ENCODE measurements at regions not wholly inside any gene's neighbourhood (a gene's known extent, or its start where the extent isn't known, plus 50 kb on each side); places are given as distances from the start of the nearest gene placed in this dataset.

GRCh38 chr2:56025469-56026193 is 102.0 kb upstream of the EFEMP1 start:
- no peaks in the 10 kb centered on the region for H3K4me1 ChIP-seq (ENCODE audit: control insufficient read depth, insufficient read depth, low read length)
- DNase-seq: no peak
- H3K4me2 ChIP-seq (ENCODE audit: low read depth, low read length): no peak overlapping the region
- no peak overlapping the region for H2BK20ac ChIP-seq (ENCODE audit: low read depth, low read length)
- BruUV-seq (replicated peaks): no TSS peak
- WGBS, 2 experiments (ENCODE audit: extremely low coverage in 2 of 2, insufficient read length in 1 of 2): no CpG with 5 or more reads among the region's 1 CpG
- CTCF ChIA-PET: no interaction called here
- no peaks in the 10 kb centered on the region for H3K79me1 ChIP-seq (ENCODE audit: low read depth in 1 of 2, low read length in 2 of 2)
- H3K56ac ChIP-seq (ENCODE audit: extremely low read depth, insufficient read depth, low read length): no peak overlapping the region
- no peak overlapping the region for H3K9ac ChIP-seq (ENCODE audit: low read depth, low read length)
- H2BK120ac ChIP-seq (ENCODE audit: low read depth, low read length): no peak overlapping the region
- no peak for ATAC-seq (ENCODE audit: low read depth)
- H3K4ac ChIP-seq (ENCODE audit: low read depth, low read length): no peak overlapping the region
- H3K9me1 ChIP-seq (ENCODE audit: insufficient read depth, low read length): no peaks in the 10 kb centered on the region
- H3K23ac ChIP-seq (ENCODE audit: low read depth, low read length): no peak overlapping the region
- no peaks in the 10 kb centered on the region for H3K36me3 ChIP-seq (ENCODE audit: control insufficient read depth, insufficient read depth, low read length)
- H3K9me3 ChIP-seq (ENCODE audit: control insufficient read depth, insufficient read depth, low read length): no peaks in the 10 kb centered on the region
- no peak overlapping the region for H3K14ac ChIP-seq (replicated peaks; ENCODE audit: low read depth, low read length)
- no peak overlapping the region for H4K8ac ChIP-seq (ENCODE audit: low read depth in 2 of 2, low read length in 2 of 2)
- H2AK9ac ChIP-seq (replicated peaks; ENCODE audit: low read depth, low read length, poor library complexity): no peak overlapping the region
- H2AK5ac ChIP-seq (ENCODE audit: low read depth, low read length): no peak overlapping the region
- H2BK5ac ChIP-seq (ENCODE audit: low read depth, low read length, poor library complexity, severe bottlenecking): no peak overlapping the region
- POLR2A ChIA-PET (ENCODE audit: unreplicated experiment): no interaction called here
- TF ChIP-seq BHLHE40 (IDR thresholded peaks at IDR 0.05; ENCODE audit: low read depth, low read length) (no peak), SMC3 (IDR thresholded peaks at IDR 0.05; ENCODE audit: low read depth, low read length) (no peak), POLR2A (IDR thresholded peaks at IDR 0.05; ENCODE audit: low read depth, low read length) (no peak)
- H4K91ac ChIP-seq (ENCODE audit: insufficient read depth, low read depth, low read length): no peak overlapping the region
- H3K27me3 ChIP-seq (ENCODE audit: control insufficient read depth, insufficient read depth, low read length): peaks cover 14% of the 10 kb centered on the region
- no peak overlapping the region for H3K4me3 ChIP-seq (ENCODE audit: insufficient read depth, low read depth, low read length)
- H3K18ac ChIP-seq (ENCODE audit: low read depth, low read length): no peak overlapping the region
- intact Hi-C loops (cut with micrococcal nuclease): no loop called here
- H4K20me1 ChIP-seq (ENCODE audit: insufficient read depth, low read length): no peaks in the 10 kb centered on the region
- in situ Hi-C loops (cut with MboI; ENCODE audit: low sequenced_read_pairs): no loop called here
- H4K5ac ChIP-seq (ENCODE audit: low read depth, low read length): no peak overlapping the region
- no peak overlapping the region for H3K27ac ChIP-seq (ENCODE audit: insufficient read depth, low read length)
- H2BK15ac ChIP-seq (ENCODE audit: low read depth, low read length): no peak overlapping the region
- H2AFZ ChIP-seq (replicated peaks; ENCODE audit: low read length, poor library complexity): no peak overlapping the region
- dilution Hi-C loops (cut with HindIII; ENCODE audit: low sequenced_read_pairs, unreplicated experiment): no loop called here

All from IMR-90 (cell line).